ENCODE measurements at regions not wholly inside any gene's neighbourhood (a gene's known extent, or its start where the extent isn't known, plus 50 kb on each side); places are given as distances from the start of the nearest gene placed in this dataset.

- DNase-seq, result no peak
Measured at GRCh38 chr17:79365836-79366770, 244.7 kb downstream of the RBFOX3 start.

GRCh38 chr17:79365351-79365750 is 245.5 kb downstream of the RBFOX3 start:
- DNase-seq, result no peak

GRCh38 chr17:79364315-79365094 is 246.3 kb downstream of the RBFOX3 start:
- DNase-seq, result no peak

- DNase-seq, result no peak
Measured at GRCh38 chr17:79363552-79364275, 247.1 kb downstream of the RBFOX3 start.

- no peak for DNase-seq
Measured at GRCh38 chr17:79362772-79363305, 248.0 kb downstream of the RBFOX3 start.

- DNase-seq, result no peak
Measured at GRCh38 chr17:79361873-79362771, 248.7 kb downstream of the RBFOX3 start.

GRCh38 chr17:79361221-79361734 is 249.6 kb downstream of the RBFOX3 start:
- no peak for DNase-seq

GRCh38 chr17:79360196-79360595 is 250.7 kb downstream of the RBFOX3 start:
- DNase-seq, result no peak

- no peak for DNase-seq
Measured at GRCh38 chr17:79356839-79357447, 253.9 kb downstream of the RBFOX3 start.

- DNase-seq, result no peak
Measured at GRCh38 chr17:79355165-79355564, 255.7 kb downstream of the RBFOX3 start.

GRCh38 chr17:79354173-79354820 is 256.6 kb downstream of the RBFOX3 start:
- DNase-seq, result no peak

GRCh38 chr17:79353548-79353947 is 257.3 kb downstream of the RBFOX3 start:
- no peak for DNase-seq

GRCh38 chr17:79353016-79353415 is 257.8 kb downstream of the RBFOX3 start:
- no peak for DNase-seq

- DNase-seq, result no peak
Measured at GRCh38 chr17:79350533-79350932, 260.3 kb downstream of the RBFOX3 start.

GRCh38 chr17:79349506-79350400 is 261.1 kb downstream of the RBFOX3 start:
- DNase-seq, result no peak

GRCh38 chr17:79342376-79342775 is 267.8 kb downstream of the ENGASE start:
- no peak for DNase-seq

GRCh38 chr17:79341816-79342215 is 267.2 kb downstream of the ENGASE start:
- no peak for DNase-seq

GRCh38 chr17:79341222-79341780 is 266.7 kb downstream of the ENGASE start:
- DNase-seq, result no peak
